Urothelium cell line (cell line): ENCODE measurements at regions not wholly inside any gene's neighbourhood (a gene's known extent, or its start where the extent isn't known, plus 50 kb on each side); places are given as distances from the start of the nearest gene placed in this dataset.

Source experiments
- DNase-seq: peaks from one replicate; pipeline ENCODE4 v3.0.0; 2011; ENCODE audit warnings: low spot score, mixed read lengths
- FAIRE-seq: peaks from 2 replicates; lab custom pipeline; 2011; peaks lifted over from hg19 to GRCh38; lab: Jason Lieb, UNC

GRCh38 chr22:22099833-22100812, 117.5 kb upstream of the TOP3B start:
- FAIRE-seq: no peak
- no peak for DNase-seq

DNA sequence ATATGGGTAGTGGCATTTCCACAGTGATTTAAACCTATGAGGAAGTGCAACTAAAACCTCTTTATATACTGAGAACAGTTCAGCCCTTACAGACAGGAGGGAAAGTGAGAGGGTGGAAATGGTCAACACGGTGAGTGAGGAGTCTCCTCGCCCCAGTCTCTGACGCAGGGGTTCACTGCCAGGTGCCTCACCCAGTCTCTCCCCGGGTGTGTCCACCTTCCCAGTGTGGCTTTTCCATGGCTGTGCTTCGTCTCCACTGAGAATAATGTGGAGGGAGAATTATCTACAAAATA, 116.6 kb upstream of the TOP3B start:
- DNase-seq (no peak), FAIRE-seq (no peak)

DNA sequence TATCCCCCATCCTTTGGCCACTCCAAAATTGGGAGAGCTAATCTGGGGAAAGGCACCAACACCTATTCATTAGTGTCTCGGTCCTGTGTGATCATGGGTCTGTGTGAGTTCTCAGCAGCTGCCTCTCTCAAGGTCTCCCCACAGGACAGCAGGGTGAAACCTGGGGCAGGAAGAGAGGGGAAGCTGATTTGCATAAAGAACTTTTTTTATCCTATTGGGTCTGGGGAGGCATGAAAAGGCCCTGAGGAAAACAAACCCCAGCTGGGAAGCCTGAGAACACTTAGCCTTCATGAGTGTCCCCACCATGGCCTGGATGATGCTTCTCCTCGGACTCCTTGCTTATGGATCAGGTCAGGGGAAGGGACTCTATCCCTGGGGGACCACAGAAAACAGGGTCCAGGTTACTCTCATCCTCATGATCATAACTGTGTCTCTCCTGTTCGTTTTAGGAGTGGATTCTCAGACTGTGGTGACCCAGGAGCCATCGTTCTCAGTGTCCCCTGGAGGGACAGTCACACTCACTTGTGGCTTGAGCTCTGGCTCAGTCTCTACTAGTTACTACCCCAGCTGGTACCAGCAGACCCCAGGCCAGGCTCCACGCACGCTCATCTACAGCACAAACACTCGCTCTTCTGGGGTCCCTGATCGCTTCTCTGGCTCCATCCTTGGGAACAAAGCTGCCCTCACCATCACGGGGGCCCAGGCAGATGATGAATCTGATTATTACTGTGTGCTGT, 116.0 kb upstream of the TOP3B start:
- no peak for FAIRE-seq
- DNase-seq: no peak

DNA sequence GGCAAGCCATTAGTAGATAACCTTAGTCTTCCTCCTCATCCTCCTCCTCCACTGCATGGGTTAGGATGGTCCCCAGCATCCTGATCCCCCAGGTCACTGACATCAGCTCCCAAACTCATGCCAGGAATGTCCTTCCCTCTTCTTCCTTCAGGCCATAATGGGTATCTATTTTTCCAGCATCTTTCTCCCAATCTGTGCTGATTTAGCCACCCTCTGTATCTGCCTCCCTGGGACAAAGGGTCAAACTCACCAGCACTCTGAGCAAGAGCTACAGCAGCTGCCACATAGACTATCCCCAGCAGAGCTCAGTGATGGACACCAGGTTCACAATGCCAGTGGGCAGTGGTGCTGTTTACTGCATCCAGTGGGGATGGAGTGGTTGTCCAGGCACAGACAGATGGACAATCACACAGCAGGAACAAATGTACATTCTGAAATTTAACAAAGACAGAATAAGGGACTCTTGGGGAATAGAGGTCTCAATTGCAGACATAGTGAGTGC, 115.2 kb upstream of the TOP3B start:
- DNase-seq (no peak), FAIRE-seq (peak; percentile 79)

DNA sequence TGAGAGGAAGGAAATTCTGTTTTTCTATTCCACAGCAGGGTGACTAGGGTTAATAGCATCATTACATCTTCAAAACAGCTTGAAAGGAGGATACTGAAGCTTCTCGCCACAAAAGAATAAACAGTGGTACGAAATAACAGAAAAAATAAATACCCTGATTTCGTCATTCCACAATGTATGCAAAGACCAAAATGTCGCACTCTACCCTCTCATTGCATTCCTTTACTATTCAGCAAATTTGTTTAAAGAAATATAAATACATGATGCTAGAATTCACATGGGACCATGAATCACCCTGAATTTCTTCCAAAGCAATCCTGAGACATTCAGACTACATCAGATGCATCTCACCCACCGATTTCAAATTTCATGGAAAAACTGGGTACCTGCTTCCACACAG, 112.3 kb upstream of the TOP3B start:
- DNase-seq: no peak

GRCh38 chr22:22094514-22094913, 111.9 kb upstream of the TOP3B start:
- no peak for DNase-seq
- FAIRE-seq: peak; percentile 52

More for the DNA sequence above, 112.3 kb upstream of the TOP3B start:
- FAIRE-seq: no peak

DNA sequence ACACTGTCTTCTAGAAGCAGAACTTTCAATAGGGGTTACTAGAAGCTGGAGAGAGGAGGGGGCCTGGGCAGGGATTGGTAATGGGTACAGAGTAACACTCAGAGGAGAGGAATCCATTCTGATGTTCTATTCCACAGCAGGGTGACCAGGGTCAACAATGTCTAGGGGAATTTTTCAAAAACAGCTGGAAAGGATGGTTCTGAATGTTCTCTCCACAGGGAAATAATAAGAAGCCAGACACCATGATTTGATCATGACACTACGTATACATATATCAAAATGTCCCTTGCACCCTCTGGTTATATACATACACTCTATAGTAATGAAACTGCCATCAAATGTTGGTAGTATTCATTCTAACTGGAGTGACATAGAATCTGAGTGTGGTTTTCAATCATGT, 111.2 kb upstream of the TOP3B start:
- DNase-seq (no peak), FAIRE-seq (no peak)

- FAIRE-seq (no peak), DNase-seq (no peak)
These were observed 110.4 kb upstream of the TOP3B start for GRCh38 chr22:22092974-22093373.

DNA sequence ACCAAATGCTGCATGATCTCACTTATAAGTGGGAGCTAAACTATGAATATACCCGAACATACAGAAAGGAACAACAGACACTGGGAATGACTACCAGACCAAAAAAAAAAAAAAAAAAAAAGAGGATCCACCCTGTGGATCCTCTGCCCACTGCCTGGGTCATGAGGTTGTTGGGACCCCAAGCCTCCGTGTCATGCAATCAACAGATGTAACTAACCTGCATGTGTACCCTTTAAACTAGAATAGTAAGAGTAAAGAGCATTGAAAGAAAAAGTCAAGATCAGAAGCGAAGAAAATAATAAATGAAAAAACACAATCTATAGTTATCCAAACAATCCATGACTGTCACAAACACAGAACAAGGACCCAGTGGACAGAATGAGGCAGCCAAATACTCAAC, 109.5 kb upstream of the TOP3B start:
- FAIRE-seq: peak; percentile 65
- no peak for DNase-seq

GRCh38 chr22:22091400-22091878, 108.9 kb upstream of the TOP3B start:
- FAIRE-seq (no peak), DNase-seq (no peak)

GRCh38 chr22:22090650-22091399, 108.2 kb upstream of the TOP3B start:
- DNase-seq (no peak), FAIRE-seq (no peak)

- no peak for DNase-seq
- no peak for FAIRE-seq
These were observed 107.1 kb upstream of the TOP3B start for GRCh38 chr22:22089459-22090308.

- FAIRE-seq: peak; percentile 30
- no peak for DNase-seq
These were observed 106.3 kb upstream of the TOP3B start for GRCh38 chr22:22088658-22089458.

GRCh38 chr22:22087854-22088657, 105.5 kb upstream of the TOP3B start:
- FAIRE-seq (no peak), DNase-seq (no peak)

- FAIRE-seq: peak; percentile 27
- DNase-seq: no peak
These were observed 104.0 kb upstream of the TOP3B start for GRCh38 chr22:22086501-22087158.

DNA sequence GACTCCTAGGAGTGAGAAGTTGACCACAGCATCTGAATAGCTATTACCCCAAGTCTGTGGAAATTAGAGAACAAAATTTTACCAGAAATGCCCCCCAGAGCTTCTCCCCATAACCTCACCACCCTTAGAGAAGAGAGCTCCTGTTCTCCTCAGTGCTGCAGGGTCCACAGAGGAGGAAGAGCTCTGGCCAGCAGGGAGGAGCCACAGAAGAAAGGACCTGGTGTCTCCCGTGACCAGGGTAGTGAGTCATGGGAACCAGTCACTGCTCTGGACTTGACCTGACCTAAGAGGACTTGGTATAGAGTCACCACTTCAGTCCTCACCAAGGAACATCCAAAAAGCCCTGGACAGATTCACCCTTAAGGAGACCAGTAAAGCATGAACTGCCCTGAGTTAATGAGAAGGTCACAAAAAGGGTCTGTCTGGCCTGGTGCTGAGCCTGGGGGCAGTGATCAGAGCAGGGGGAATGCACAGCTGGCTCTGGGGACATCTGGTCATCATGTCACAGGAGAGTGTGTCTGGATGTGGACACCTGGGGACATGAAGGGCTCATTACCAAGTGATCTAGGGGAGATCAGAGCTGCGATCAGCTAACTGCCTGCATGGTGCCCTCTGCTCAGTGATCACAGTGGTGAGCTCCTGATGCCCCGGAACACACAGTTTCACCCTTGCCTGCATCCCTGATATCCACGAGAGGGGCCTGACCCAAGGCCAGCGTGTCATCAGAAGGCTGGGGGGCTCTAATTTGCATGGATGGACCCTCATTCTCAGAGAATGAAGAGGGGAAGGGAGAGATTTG, 103.3 kb upstream of the TOP3B start:
- DNase-seq: no peak

GRCh38 chr22:22084089-22084711, 101.6 kb upstream of the TOP3B start:
- FAIRE-seq (peak; percentile 17), DNase-seq (no peak)

More for the DNA sequence above, 103.3 kb upstream of the TOP3B start:
- FAIRE-seq: no peak
